ENCODE measurements at regions not wholly inside any gene's neighbourhood (a gene's known extent, or its start where the extent isn't known, plus 50 kb on each side); places are given as distances from the start of the nearest gene placed in this dataset.

GRCh38 chr11:23391031-23391430, 530.8 kb upstream of the CCDC179 start:
- Histone ChIP-seq H3K27ac (no peak overlapping the region), H3K27me3 (no peaks in the 10 kb centered on the region), H3K4me3 (no peak overlapping the region), H3K9me3 (no peaks in the 10 kb centered on the region), H3K36me3 (no peaks in the 10 kb centered on the region), H3K4me1 (no peaks in the 10 kb centered on the region)
- no peak for DNase-seq
- intact Hi-C loops (cut with DNase I; ENCODE audit: low total_unique reads): no loop called here
- TF ChIP-seq, protein P1, sequence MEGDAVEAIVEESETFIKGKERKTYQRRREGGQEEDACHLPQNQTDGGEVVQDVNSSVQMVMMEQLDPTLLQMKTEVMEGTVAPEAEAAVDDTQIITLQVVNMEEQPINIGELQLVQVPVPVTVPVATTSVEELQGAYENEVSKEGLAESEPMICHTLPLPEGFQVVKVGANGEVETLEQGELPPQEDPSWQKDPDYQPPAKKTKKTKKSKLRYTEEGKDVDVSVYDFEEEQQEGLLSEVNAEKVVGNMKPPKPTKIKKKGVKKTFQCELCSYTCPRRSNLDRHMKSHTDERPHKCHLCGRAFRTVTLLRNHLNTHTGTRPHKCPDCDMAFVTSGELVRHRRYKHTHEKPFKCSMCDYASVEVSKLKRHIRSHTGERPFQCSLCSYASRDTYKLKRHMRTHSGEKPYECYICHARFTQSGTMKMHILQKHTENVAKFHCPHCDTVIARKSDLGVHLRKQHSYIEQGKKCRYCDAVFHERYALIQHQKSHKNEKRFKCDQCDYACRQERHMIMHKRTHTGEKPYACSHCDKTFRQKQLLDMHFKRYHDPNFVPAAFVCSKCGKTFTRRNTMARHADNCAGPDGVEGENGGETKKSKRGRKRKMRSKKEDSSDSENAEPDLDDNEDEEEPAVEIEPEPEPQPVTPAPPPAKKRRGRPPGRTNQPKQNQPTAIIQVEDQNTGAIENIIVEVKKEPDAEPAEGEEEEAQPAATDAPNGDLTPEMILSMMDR (IDR thresholded peaks at IDR 0.05): no peak

- no peak for DNase-seq
- H3K9me3 ChIP-seq: no peaks in the 10 kb centered on the region
Measured at GRCh38 chr11:23398052-23398451, 537.8 kb upstream of the CCDC179 start.

DNA sequence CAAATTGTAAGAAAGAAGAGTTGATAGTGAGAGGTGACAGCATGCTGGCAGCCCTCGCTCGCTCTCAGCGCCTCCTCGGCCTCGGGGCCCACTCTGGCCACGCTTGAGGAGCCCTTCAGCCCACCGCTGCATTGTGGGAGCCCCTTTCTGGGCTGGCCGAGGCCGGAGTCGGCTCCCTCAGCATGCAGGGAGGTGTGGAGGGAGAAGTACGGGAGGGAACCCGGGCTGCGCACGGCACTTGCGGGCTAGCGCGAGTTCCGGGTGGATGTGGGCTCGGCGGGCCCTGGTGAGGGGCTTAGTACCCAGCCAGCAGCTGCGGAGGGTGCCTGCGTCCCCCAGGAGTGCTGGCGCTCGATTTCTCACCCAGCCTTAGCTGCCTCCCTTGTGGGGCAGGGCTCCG, 539.7 kb upstream of the CCDC179 start:
- TF ChIP-seq, protein P1 (IDR thresholded peaks at IDR 0.05): no peak
- intact Hi-C loops (cut with DNase I; ENCODE audit: low total_unique reads): no loop called here
- no peaks in the 10 kb centered on the region for H3K4me1 ChIP-seq

More at GRCh38 chr11:23398052-23398451, 537.8 kb upstream of the CCDC179 start:
- intact Hi-C loops (cut with DNase I; ENCODE audit: low total_unique reads): no loop called here
- Histone ChIP-seq H3K4me1 (no peaks in the 10 kb centered on the region), H3K4me3 (no peak overlapping the region), H3K27ac (no peak overlapping the region), H3K27me3 (no peaks in the 10 kb centered on the region), H3K36me3 (no peaks in the 10 kb centered on the region)
- TF ChIP-seq, protein P1 (IDR thresholded peaks at IDR 0.05): no peak

DNA sequence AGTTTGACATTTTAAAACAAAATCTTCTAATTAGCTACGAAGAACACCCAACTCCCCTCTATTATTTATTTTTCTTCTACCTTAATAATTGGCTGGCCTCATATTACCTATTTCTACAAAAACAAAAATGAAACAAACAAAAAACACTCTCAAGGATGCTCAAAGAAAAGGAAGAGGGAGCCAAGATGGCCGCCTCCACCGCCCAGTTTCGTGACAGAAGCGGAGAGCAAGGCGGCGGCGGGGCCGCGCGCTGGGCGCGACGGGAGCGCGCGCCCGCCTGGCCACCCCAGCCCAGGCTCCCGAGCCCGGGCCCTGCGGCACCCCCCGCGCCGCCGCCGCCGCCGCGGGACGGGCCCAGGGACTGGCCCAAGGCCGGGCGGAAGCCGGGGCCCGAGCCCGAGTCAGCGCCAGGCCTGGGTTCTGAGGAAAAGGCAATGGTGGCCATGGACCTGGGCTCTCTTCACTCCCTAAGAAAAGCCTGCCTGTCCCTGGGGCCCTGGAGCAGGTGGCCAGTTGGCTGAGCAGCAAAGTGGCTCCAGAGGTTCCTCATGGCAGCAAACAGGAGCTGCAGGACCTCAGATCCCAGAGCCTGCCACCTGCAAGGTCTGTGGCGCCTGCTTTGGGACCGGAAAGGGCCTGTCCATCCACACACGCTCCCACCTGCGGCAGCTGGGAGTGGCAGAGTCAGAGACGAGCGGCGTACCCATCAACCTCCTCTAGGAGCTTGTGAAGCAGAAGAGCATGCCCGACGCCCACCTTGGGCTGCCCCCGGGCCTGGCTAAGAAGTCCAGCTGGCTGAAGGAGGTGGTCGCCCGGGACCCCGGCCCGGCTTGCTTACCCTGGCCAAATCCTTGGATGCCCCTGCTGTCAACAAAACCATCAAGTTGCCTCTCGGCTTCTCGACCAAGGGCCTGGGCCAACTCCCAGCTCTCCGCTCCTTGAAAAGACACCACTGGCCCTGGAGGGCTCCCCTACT, 543.2 kb upstream of the CCDC179 start:
- TF ChIP-seq, protein P1 (IDR thresholded peaks at IDR 0.05): no peak
- H3K4me1 ChIP-seq: no peaks in the 10 kb centered on the region
- no peaks in the 10 kb centered on the region for H3K36me3 ChIP-seq
- no peak for DNase-seq
- no peak overlapping the region for H3K4me3 ChIP-seq
- peaks cover 0 to 10% (median 0%) of the 10 kb centered on the region in 3 donors for H3K9me3 ChIP-seq
- no peak overlapping the region for H3K27ac ChIP-seq
- intact Hi-C loops (cut with DNase I; ENCODE audit: low total_unique reads): no loop called here
- H3K27me3 ChIP-seq: no peaks in the 10 kb centered on the region

More for the DNA sequence above, 539.7 kb upstream of the CCDC179 start:
- no peaks in the 10 kb centered on the region for H3K36me3 ChIP-seq
- no peaks in the 10 kb centered on the region for H3K27me3 ChIP-seq
- H3K9me3 ChIP-seq: no peaks in the 10 kb centered on the region
- H3K27ac ChIP-seq: no peak overlapping the region
- peak in 1 of 2 donors; percentile 58 for DNase-seq
- H3K4me3 ChIP-seq: no peak overlapping the region

GRCh38 chr11:23404225-23405160, 544.2 kb upstream of the CCDC179 start:
- no peak overlapping the region for H3K4me3 ChIP-seq
- intact Hi-C loops (cut with DNase I; ENCODE audit: low total_unique reads): no loop called here
- H3K4me1 ChIP-seq: no peaks in the 10 kb centered on the region
- no peaks in the 10 kb centered on the region for H3K27me3 ChIP-seq
- DNase-seq: no peak
- H3K36me3 ChIP-seq: no peaks in the 10 kb centered on the region
- peaks cover 0 to 10% (median 0%) of the 10 kb centered on the region in 3 donors for H3K9me3 ChIP-seq
- no peak overlapping the region for H3K27ac ChIP-seq
- TF ChIP-seq, protein P1 (IDR thresholded peaks at IDR 0.05): no peak

Measured in tibial artery (tissue), 4 donors.